Stimulated activated CD4-positive, alpha-beta T cell treated with anti-CD3 and anti-CD28 coated beads, Interleukin-4, amount 100 ng/mL, for 1 hour (primary cell): ENCODE measurements at regions not wholly inside any gene's neighbourhood (a gene's known extent, or its start where the extent isn't known, plus 50 kb on each side); places are given as distances from the start of the nearest gene placed in this dataset.
"Not testable (repeated sequence)": the region's sequence is repeated elsewhere in the genome, so short reads cannot be mapped to it uniquely, and the experiment has no call there.

ENCODE experiments used
- DNase-seq: peaks from one replicate; pipeline ENCODE4 v3.0.0-alpha.2; 2020

- not testable (repeated sequence) for DNase-seq
These were observed 75.1 kb downstream of the LYZL1 start for GRCh38 chr10:29363930-29364329.

- not testable (repeated sequence) for DNase-seq
These were observed 77.3 kb downstream of the LYZL1 start for GRCh38 chr10:29366206-29366605.

- DNase-seq: no peak
These were observed 80.5 kb downstream of the LYZL1 start for GRCh38 chr10:29369419-29369818.

- no peak for DNase-seq
These were observed 81.5 kb downstream of the LYZL1 start for GRCh38 chr10:29370097-29371092.

- DNase-seq: no peak
These were observed 84.0 kb downstream of the LYZL1 start for GRCh38 chr10:29372920-29373319.

GRCh38 chr10:29374162-29374561, 85.3 kb downstream of the LYZL1 start:
- no peak for DNase-seq

- no peak for DNase-seq
These were observed 87.0 kb downstream of the LYZL1 start for GRCh38 chr10:29375888-29376287.

GRCh38 chr10:29377333-29377961, 88.6 kb downstream of the LYZL1 start:
- DNase-seq: no peak

- no peak for DNase-seq
These were observed 89.2 kb downstream of the LYZL1 start for GRCh38 chr10:29378106-29378505.

- DNase-seq: no peak
These were observed 90.3 kb downstream of the LYZL1 start for GRCh38 chr10:29379208-29379607.

- not testable (repeated sequence) for DNase-seq
These were observed 91.1 kb downstream of the LYZL1 start for GRCh38 chr10:29379777-29380598.

GRCh38 chr10:29380599-29381511, 92.0 kb downstream of the LYZL1 start:
- DNase-seq: not testable (repeated sequence)

GRCh38 chr10:29386342-29386999, 97.6 kb downstream of the LYZL1 start:
- DNase-seq: no peak

GRCh38 chr10:29387269-29387668, 98.4 kb downstream of the LYZL1 start:
- DNase-seq: no peak

GRCh38 chr10:29388112-29388511, 99.2 kb downstream of the LYZL1 start:
- DNase-seq: not testable (repeated sequence)

- no peak for DNase-seq
These were observed 100.6 kb downstream of the LYZL1 start for GRCh38 chr10:29389493-29389892.

GRCh38 chr10:29389935-29390334, 101.1 kb downstream of the LYZL1 start:
- no peak for DNase-seq

- peak; percentile 18 for DNase-seq
These were observed 103.6 kb downstream of the LYZL1 start for GRCh38 chr10:29392376-29393021.

GRCh38 chr10:29394321-29394932, 105.6 kb downstream of the LYZL1 start:
- no peak for DNase-seq

- no peak for DNase-seq
These were observed 106.5 kb downstream of the LYZL1 start for GRCh38 chr10:29395409-29395808.
